GM12878 (cell line): ENCODE measurements at regions not wholly inside any gene's neighbourhood (a gene's known extent, or its start where the extent isn't known, plus 50 kb on each side); places are given as distances from the start of the nearest gene placed in this dataset.
A peak's percentile ranks its signal among the peaks of the same experiment; 100 is the strongest.

Experiments used
- ATAC-seq: fragments of 200-7000 bp; cut with Tn5 transposase; 3 replicates; pipeline ENCODE4 v1.9.1; 2020; ENCODE audit warnings: mild to moderate bottlenecking, moderate library complexity
- BruUV-seq: library from RNA; stranded (reverse); fragments of 400-500 nt; replicated peaks from 2 replicates; lab custom pipeline; 2021; lab: Mats Ljungman, UMichigan
- CTCF ChIA-PET: fragments of 300-600 bp; sonication (Branson Sonifier 250); formaldehyde crosslinking; extraction: SDS; loops from one replicate; lab custom pipeline; 2021; ENCODE audit warnings: inconsistent platforms; lab: Yijun Ruan, JAX
- POLR2A ChIA-PET: fragments of 350-600 bp; formaldehyde crosslinking; extraction: SDS; loops from one replicate; lab custom pipeline; 2021; ENCODE audit warnings: inconsistent platforms; lab: Charles Lee
- RAD21 ChIA-PET: fragments of 300-600 bp; sonication (Branson Sonifier 250); formaldehyde crosslinking; loops from one replicate; lab custom pipeline; 2023; ENCODE audit warnings: antibody characterized with exemption; ENCODE audit not compliant: unreplicated experiment; lab: Charles Lee
- SMC1A ChIA-PET: fragments of 300-600 bp; sonication (Branson Sonifier 250); formaldehyde crosslinking; loops from one replicate; lab custom pipeline; 2023; ENCODE audit not compliant: unreplicated experiment, uncharacterized antibody; lab: Charles Lee
- DNase-seq: peaks from one replicate; pipeline ENCODE4 v3.0.0-alpha.2; 2011; ENCODE audit warnings: low read depth, low spot score
- FAIRE-seq: peaks from 3 replicates; lab custom pipeline; 2011; peaks lifted over from hg19 to GRCh38; lab: Jason Lieb, UNC
- H2AFZ ChIP-seq: 2 replicates; pipeline ENCODE4 v1.6.0; 2011; ENCODE audit warnings: low read depth, low read length, control low read depth; ENCODE audit not compliant: control insufficient read depth
- H3K27ac ChIP-seq: 2 replicates; pipeline ENCODE4 v1.5.1; 2011; ENCODE audit warnings: control low read depth; ENCODE audit not compliant: control insufficient read depth, insufficient read depth
- H3K27me3 ChIP-seq, 2 experiments: replicated peaks in 1 of 2; 2 replicates each; pipeline versions ENCODE4 v1.6.0 to v1.6.1; 2011; ENCODE audit warnings: low read length in 1 of 2; ENCODE audit not compliant: control insufficient read depth in 2 of 2, insufficient read depth in 2 of 2
- H3K36me3 ChIP-seq, 2 experiments: 2 replicates each; pipeline ENCODE4 v1.5.1; 2011; ENCODE audit warnings: low read length in 1 of 2; ENCODE audit not compliant: control insufficient read depth in 2 of 2, insufficient read depth in 2 of 2
- H3K4me1 ChIP-seq: 2 replicates; pipeline ENCODE4 v1.6.1; 2011; ENCODE audit warnings: mild to moderate bottlenecking, low read length, moderate library complexity, mixed read lengths; ENCODE audit not compliant: control insufficient read depth, insufficient read depth
- H3K4me2 ChIP-seq: 2 replicates; pipeline ENCODE4 v1.6.0; 2011; ENCODE audit warnings: control low read depth; ENCODE audit not compliant: control insufficient read depth, insufficient read depth
- H3K4me3 ChIP-seq: fragments of 200-600 bp; sonication (generic); 2 replicates; pipeline ENCODE4 v1.5.1; 2016
- H3K79me2 ChIP-seq: 2 replicates; pipeline ENCODE4 v1.6.0; 2011; ENCODE audit warnings: low read length; ENCODE audit not compliant: control insufficient read depth, insufficient read depth
- H3K9ac ChIP-seq: 2 replicates; pipeline ENCODE4 v1.8.0; 2011; ENCODE audit warnings: low read length, control low read depth, mixed read lengths; ENCODE audit not compliant: control insufficient read depth, insufficient read depth
- H3K9me3 ChIP-seq: replicated peaks from 3 replicates; pipeline ENCODE4 v1.5.1; 2011; ENCODE audit warnings: mild to moderate bottlenecking, low read length; ENCODE audit not compliant: control insufficient read depth, insufficient read depth
- H4K20me1 ChIP-seq: 2 replicates; pipeline ENCODE4 v1.6.0; 2011; ENCODE audit not compliant: control insufficient read depth, insufficient read depth
- BMI1 ChIP-seq: fragments of 450-650 bp; IDR thresholded peaks from 2 replicates; pipeline ENCODE4 v1.6.1; 2016; ENCODE audit warnings: mild to moderate bottlenecking, moderate library complexity, borderline replicate concordance
- FOS ChIP-seq: IDR thresholded peaks from 3 replicates; pipeline ENCODE4 v1.6.1; 2011; ENCODE audit warnings: borderline replicate concordance; ENCODE audit not compliant: insufficient read length; ENCODE audit errors: extremely low read depth
- GATAD2B ChIP-seq: fragments of 450-650 bp; conservative IDR thresholded peaks from 2 replicates; pipeline ENCODE4 v1.6.1; 2017; ENCODE audit warnings: low read depth, mild to moderate bottlenecking, moderate library complexity
- IRF5 ChIP-seq: fragments of 450-650 bp; IDR thresholded peaks from 2 replicates; pipeline ENCODE4 v1.6.1; 2017; ENCODE audit warnings: borderline replicate concordance
- NFIC ChIP-seq: IDR thresholded peaks from 2 replicates; pipeline ENCODE4 v1.6.1; 2012; ENCODE audit warnings: low read depth, mild to moderate bottlenecking, inconsistent platforms, low read length, moderate library complexity
- POLR2AphosphoS5 ChIP-seq: IDR thresholded peaks from 2 replicates; pipeline ENCODE4 v1.6.1; 2011; ENCODE audit warnings: mild to moderate bottlenecking, low read length, inconsistent platforms
- RCOR1 ChIP-seq: conservative IDR thresholded peaks from 2 replicates; pipeline ENCODE4 v1.6.1; 2012; ENCODE audit warnings: low read depth, low read length, improper control_type of control experiment
- SMAD1 ChIP-seq: fragments of 450-650 bp; IDR thresholded peaks from 2 replicates; pipeline ENCODE4 v1.6.1; 2018; ENCODE audit warnings: mild to moderate bottlenecking, low read depth; ENCODE audit not compliant: partially characterized antibody
- SMAD5 ChIP-seq: IDR thresholded peaks from 2 replicates; pipeline ENCODE4 v1.6.1; 2016; ENCODE audit warnings: antibody characterized with exemption, low read depth
- ZNF274 ChIP-seq: IDR thresholded peaks from one replicate; pipeline ENCODE4 v1.8.0; 2011; ENCODE audit not compliant: insufficient read length, insufficient read depth
- WGBS: methylation state at CpG from one replicate; pipeline ENCODE4 v1.1.6; 2016; ENCODE audit warnings: low lambda C conversion rate; ENCODE audit not compliant: insufficient replicate concordance, insufficient coverage; ENCODE audit errors: missing lambda C conversion rate; 5-methylcytosine and 5-hydroxymethylcytosine counted together
- in situ Hi-C: fragments of 300-500 bp; cut with MboI; formaldehyde crosslinking; loops from 9 replicates; pipeline ENCODE4 v1.14.3; 2018; ENCODE audit warnings: mixed read lengths
- intact Hi-C: fragments of 100-400 bp; cut with micrococcal nuclease; formaldehyde crosslinking; loops from one replicate; pipeline ENCODE4 v1.14.2; 2022; ENCODE audit not compliant: unreplicated experiment

- no peak overlapping the region for H3K4me2 ChIP-seq
- TF ChIP-seq IRF5: no peak
- no peak for TF ChIP-seq GATAD2B
- no peak overlapping the region; the same call in 1 of the 2 replicates for H2AFZ ChIP-seq
- no peaks in the 10 kb centered on the region for H3K9me3 ChIP-seq
- RAD21 ChIA-PET: no interaction called here
- intact Hi-C loops (no loop called here), in situ Hi-C loops (no loop called here)
- no peak overlapping the region for H3K27ac ChIP-seq
- FAIRE-seq (no peak), DNase-seq (peak; percentile 8), ATAC-seq (peak; percentile 62)
- CTCF ChIA-PET: no interaction called here
- H3K79me2 ChIP-seq: no peaks in the 10 kb centered on the region
- POLR2A ChIA-PET: no interaction called here
- BruUV-seq: no TSS peak
- no peak overlapping the region for H3K9ac ChIP-seq
- peaks cover 3% of the 10 kb centered on the region; the same call in 1 of the 2 replicates for H3K4me1 ChIP-seq
- no peak overlapping the region for H3K4me3 ChIP-seq
- no peaks in the 10 kb centered on the region for H3K36me3 ChIP-seq
- no peaks in the 10 kb centered on the region for H4K20me1 ChIP-seq
- 6% methylated on average over 9 of the region's 9 CpGs for whole genome bisulfite sequencing
- SMC1A ChIA-PET: no interaction called here
- no peaks in the 10 kb centered on the region for H3K27me3 ChIP-seq
These were observed 569.8 kb downstream of the QKI start for GRCh38 chr6:163984124-163984936.

DNA sequence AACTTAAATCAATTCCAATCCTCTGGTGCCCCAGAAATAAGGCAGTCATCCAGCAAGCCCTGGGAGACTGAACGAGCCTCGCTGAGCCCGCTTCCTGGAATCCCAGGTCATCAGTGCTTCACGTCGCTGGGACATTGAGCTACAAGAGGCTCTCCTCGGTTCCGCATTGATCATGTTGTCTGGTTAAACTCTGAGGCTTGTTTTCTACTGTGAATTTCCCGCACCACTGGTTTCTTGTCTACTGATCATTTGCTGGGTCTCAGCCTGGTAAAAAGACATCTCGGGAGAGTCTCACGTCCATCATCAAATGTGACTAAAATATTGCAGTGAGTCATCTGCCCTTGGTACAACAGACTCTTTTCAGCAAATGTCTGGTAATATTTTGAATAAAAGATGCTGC, 569.2 kb downstream of the QKI start:
- no peak overlapping the region for H2AFZ ChIP-seq
- H3K9ac ChIP-seq: no peak overlapping the region
- H3K36me3 ChIP-seq: no peaks in the 10 kb centered on the region
- no TSS peak for BruUV-seq
- FAIRE-seq (no peak), DNase-seq (no peak), ATAC-seq (no peak)
- peaks cover 3% of the 10 kb centered on the region; the same call in 1 of the 2 replicates for H3K4me1 ChIP-seq
- H3K27me3 ChIP-seq: no peaks in the 10 kb centered on the region
- TF ChIP-seq BMI1: no peak
- no peak for TF ChIP-seq SMAD5
- no peak for TF ChIP-seq RCOR1
- TF ChIP-seq NFIC: no peak
- no peak for TF ChIP-seq SMAD1
- TF ChIP-seq FOS: no peak
- no peak for TF ChIP-seq POLR2AphosphoS5
- no peak for TF ChIP-seq ZNF274
- intact Hi-C loops (no loop called here), in situ Hi-C loops (no loop called here)
- ChIA-PET SMC1A (no interaction called here), CTCF (no interaction called here), POLR2A (no interaction called here), RAD21 (no interaction called here)
- H4K20me1 ChIP-seq: no peaks in the 10 kb centered on the region
- H3K79me2 ChIP-seq: no peaks in the 10 kb centered on the region
- H3K4me3 ChIP-seq: no peak overlapping the region
- no peak overlapping the region for H3K4me2 ChIP-seq
- H3K9me3 ChIP-seq: no peaks in the 10 kb centered on the region
- 75% methylated on average over 10 of the region's 10 CpGs for WGBS
- no peak overlapping the region for H3K27ac ChIP-seq
